ENCODE measurements at regions not wholly inside any gene's neighbourhood (a gene's known extent, or its start where the extent isn't known, plus 50 kb on each side); places are given as distances from the start of the nearest gene placed in this dataset.

- no TSS peak for BruUV-seq (replicated peaks)
- TF ChIP-seq ZNF30 (CRISPR knock-in tag; IDR thresholded peaks at IDR 0.05) (no peak), ZEB1 (IDR thresholded peaks at IDR 0.05; ENCODE audit: insufficient replicate concordance, low read depth) (no peak), FOXP4 (CRISPR knock-in tag; IDR thresholded peaks at IDR 0.05) (no peak), THYN1 (CRISPR knock-in tag; IDR thresholded peaks at IDR 0.05; ENCODE audit: borderline replicate concordance, low read depth) (no peak)
- H3K27ac ChIP-seq (ENCODE audit: extremely low read length, insufficient read depth, low read length): no peak overlapping the region
- no peaks in the 10 kb centered on the region for H3K79me2 ChIP-seq (ENCODE audit: insufficient read depth, low read length)
- no peaks in the 10 kb centered on the region for H3K36me3 ChIP-seq (replicated peaks in 1 of 2; ENCODE audit: control insufficient read depth in 1 of 2, insufficient read depth in 2 of 2, low read length in 2 of 2)
- no peaks in the 10 kb centered on the region for H3K4me1 ChIP-seq (ENCODE audit: insufficient read depth, low read length)
- no peaks in the 10 kb centered on the region for H3K9me3 ChIP-seq (ENCODE audit: low read length)
- in situ Hi-C loops (cut with HindIII; ENCODE audit: extremely low pct_ligation_motif_present, low pct_unique_long_range_greater_than_20kb): no loop called here
- FAIRE-seq: no peak
- H3K9ac ChIP-seq (ENCODE audit: insufficient read depth, low read depth, low read length): no peak overlapping the region
- no peak for ATAC-seq
- intact Hi-C loops (cut with micrococcal nuclease; ENCODE audit: unreplicated experiment): no loop called here
- ChIA-PET POLR2A (no interaction called here), CTCF (ENCODE audit: low intra/inter-chr PET ratio, low total read pairs) (no interaction called here)
- 19% methylated on average over 6 of the region's 6 CpGs for WGBS (ENCODE audit: low lambda C conversion rate)
- H3K27me3 ChIP-seq (ENCODE audit: control insufficient read depth in 1 of 2, insufficient read depth in 2 of 2, low read length in 2 of 2): no peaks in the 10 kb centered on the region
- no peak overlapping the region for H3K4me3 ChIP-seq (replicated peaks in 1 of 3; ENCODE audit: insufficient read depth in 1 of 3, low read depth in 2 of 3, low read length in 3 of 3)
- no peak overlapping the region for H3K4me2 ChIP-seq (ENCODE audit: low read depth, low read length)
- H2AFZ ChIP-seq (ENCODE audit: low read length): no peak overlapping the region
- no peaks in the 10 kb centered on the region for H4K20me1 ChIP-seq (ENCODE audit: insufficient read depth, low read length)
- DNase-seq (ENCODE audit: low spot score): no peak
These were observed 212.6 kb downstream of the TGFB2 start for GRCh38 chr1:218557731-218558130.

- Histone ChIP-seq H2AFZ (ENCODE audit: low read length) (no peak overlapping the region), H3K36me3 (replicated peaks in 1 of 2; ENCODE audit: control insufficient read depth in 1 of 2, insufficient read depth in 2 of 2, low read length in 2 of 2) (no peaks in the 10 kb centered on the region), H3K9ac (ENCODE audit: insufficient read depth, low read depth, low read length) (no peak overlapping the region), H3K27me3 (ENCODE audit: control insufficient read depth in 1 of 2, insufficient read depth in 2 of 2, low read length in 2 of 2) (no peaks in the 10 kb centered on the region), H3K4me2 (ENCODE audit: low read depth, low read length) (no peak overlapping the region), H3K4me3 (replicated peaks in 1 of 3; ENCODE audit: insufficient read depth in 1 of 3, low read depth in 2 of 3, low read length in 3 of 3) (no peak overlapping the region), H3K9me3 (ENCODE audit: low read length) (no peaks in the 10 kb centered on the region), H3K79me2 (ENCODE audit: insufficient read depth, low read length) (no peaks in the 10 kb centered on the region), H4K20me1 (ENCODE audit: insufficient read depth, low read length) (no peaks in the 10 kb centered on the region), H3K4me1 (ENCODE audit: insufficient read depth, low read length) (no peaks in the 10 kb centered on the region), H3K27ac (ENCODE audit: extremely low read length, insufficient read depth, low read length) (no peak overlapping the region)
- CTCF ChIA-PET (ENCODE audit: low intra/inter-chr PET ratio, low total read pairs): no interaction called here
- POLR2A ChIA-PET: no interaction called here
- intact Hi-C loops (cut with micrococcal nuclease; ENCODE audit: unreplicated experiment) (no loop called here), in situ Hi-C loops (cut with HindIII; ENCODE audit: extremely low pct_ligation_motif_present, low pct_unique_long_range_greater_than_20kb) (no loop called here)
- DNase-seq (ENCODE audit: low spot score) (no peak), ATAC-seq (no peak), FAIRE-seq (no peak)
- BruUV-seq (replicated peaks): no TSS peak
- TF ChIP-seq ZNF552 (CRISPR knock-in tag; IDR thresholded peaks at IDR 0.05; ENCODE audit: borderline replicate concordance) (no peak), HMG20B (CRISPR knock-in tag; conservative IDR thresholded peaks at IDR 0.05) (no peak), SNRNP70 (IDR thresholded peaks at IDR 0.05; ENCODE audit: low read depth, low read length) (no peak)
- WGBS (ENCODE audit: low lambda C conversion rate): 37% methylated on average over 3 of the region's 3 CpGs
These were observed 213.2 kb downstream of the TGFB2 start for GRCh38 chr1:218558271-218558810.

Data from HepG2 (cell line).